HepG2 (cell line): ENCODE measurements at regions not wholly inside any gene's neighbourhood (a gene's known extent, or its start where the extent isn't known, plus 50 kb on each side); places are given as distances from the start of the nearest gene placed in this dataset.

Experiments
- ATAC-seq: fragments of 200-7000 bp; cut with Tn5 transposase; 3 replicates; pipeline ENCODE4 v1.9.1; 2020; ENCODE audit warnings: mild to moderate bottlenecking, moderate library complexity
- BruUV-seq: library from RNA; stranded (reverse); fragments of 400-500 nt; replicated peaks from 2 replicates; lab custom pipeline; 2021; lab: Mats Ljungman, UMichigan
- CTCF ChIA-PET: fragments of 300-600 bp; formaldehyde crosslinking; extraction: SDS; loops from one replicate; lab custom pipeline; 2021; ENCODE audit warnings: low total read pairs, inconsistent platforms, low intra/inter-chr PET ratio; lab: Yijun Ruan, JAX
- POLR2A ChIA-PET: fragments of 350-600 bp; sonication (Branson Sonifier 250); formaldehyde crosslinking; loops from one replicate; lab custom pipeline; 2020; ENCODE audit warnings: antibody characterized with exemption, inconsistent platforms; lab: Yijun Ruan, JAX
- DNase-seq: peaks from one replicate; pipeline ENCODE4 v3.0.0-alpha.2; 2015; ENCODE audit warnings: low spot score
- FAIRE-seq: peaks from 3 replicates; lab custom pipeline; 2011; peaks lifted over from hg19 to GRCh38; lab: Jason Lieb, UNC
- H2AFZ ChIP-seq: one replicate; pipeline ENCODE4 v1.6.1; 2011; ENCODE audit warnings: low read length, inconsistent platforms
- H3K27ac ChIP-seq: fragments of 300-600 bp; 3 replicates; pipeline ENCODE4 v1.8.0; 2011; ENCODE audit warnings: mixed run types, mild to moderate bottlenecking, mixed read lengths, low read length, inconsistent platforms; ENCODE audit not compliant: insufficient read depth; ENCODE audit errors: extremely low read length
- H3K27me3 ChIP-seq, 2 experiments: fragments of 200-600 bp in 1 of 2; 2 replicates in 1 of 2; 3 replicates in 1 of 2; pipeline versions ENCODE4 v1.6.0 to v1.8.0; 2011; ENCODE audit warnings: low read length in 2 of 2, mild to moderate bottlenecking in 2 of 2, moderate library complexity in 2 of 2, inconsistent platforms in 1 of 2; ENCODE audit not compliant: insufficient read depth in 2 of 2, control insufficient read depth in 1 of 2
- H3K36me3 ChIP-seq, 2 experiments: fragments of 200-600 bp in 1 of 2; replicated peaks in 1 of 2; 2 replicates in 1 of 2; 3 replicates in 1 of 2; pipeline versions ENCODE4 v1.5.1 to v1.8.0; 2011; ENCODE audit warnings: low read length in 2 of 2, inconsistent platforms in 1 of 2; ENCODE audit not compliant: insufficient read depth in 2 of 2, control insufficient read depth in 1 of 2
- H3K4me1 ChIP-seq: 2 replicates; pipeline ENCODE4 v1.5.1; 2012; ENCODE audit warnings: low read length, inconsistent platforms; ENCODE audit not compliant: insufficient read depth
- H3K4me2 ChIP-seq: 2 replicates; pipeline ENCODE4 v1.6.0; 2011; ENCODE audit warnings: low read depth, low read length, inconsistent platforms
- H3K4me3 ChIP-seq, 3 experiments: fragments of 200-600 bp in 1 of 3; sonication (generic), shearing (Covaris generic) in 1 of 3; replicated peaks in 1 of 3; 2 replicates each; pipeline ENCODE4 v1.5.1; 2011 to 2016; ENCODE audit warnings: low read length in 3 of 3, inconsistent platforms in 2 of 3, low read depth in 2 of 3, mild to moderate bottlenecking in 2 of 3, control low read depth in 1 of 3, mixed read lengths in 1 of 3; ENCODE audit not compliant: insufficient read depth in 1 of 3
- H3K79me2 ChIP-seq: one replicate; pipeline ENCODE4 v1.6.1; 2011; ENCODE audit warnings: low read length, inconsistent platforms; ENCODE audit not compliant: insufficient read depth
- H3K9ac ChIP-seq: 2 replicates; pipeline ENCODE4 v1.6.0; 2011; ENCODE audit warnings: mild to moderate bottlenecking, low read depth, low read length, inconsistent platforms; ENCODE audit not compliant: insufficient read depth
- H3K9me3 ChIP-seq: 2 replicates; pipeline ENCODE4 v1.5.1; 2012; ENCODE audit warnings: mild to moderate bottlenecking, low read length
- H4K20me1 ChIP-seq: 2 replicates; pipeline ENCODE4 v1.6.0; 2011; ENCODE audit warnings: inconsistent platforms, mild to moderate bottlenecking, low read length, moderate library complexity; ENCODE audit not compliant: insufficient read depth
- FOXK1 ChIP-seq: sonication (generic); formaldehyde crosslinking; IDR thresholded peaks from 2 replicates; pipeline ENCODE4 v1.4.0; 2020; ENCODE audit warnings: low read depth, missing genetic modification reagents, borderline replicate concordance
- HHEX ChIP-seq: IDR thresholded peaks from 2 replicates; pipeline ENCODE4 v1.6.1; 2016; ENCODE audit warnings: control low read depth
- HNF4A ChIP-seq: sonication (generic); formaldehyde crosslinking; IDR thresholded peaks from 2 replicates; pipeline ENCODE4 v1.4.0; 2020; ENCODE audit warnings: missing genetic modification reagents
- KDM4B ChIP-seq: sonication (generic); formaldehyde crosslinking; IDR thresholded peaks from 2 replicates; pipeline ENCODE4 v1.4.0; 2020; ENCODE audit warnings: missing genetic modification reagents
- RAD51 ChIP-seq: fragments of 450-650 bp; IDR thresholded peaks from 2 replicates; pipeline ENCODE4 v1.6.1; 2016; ENCODE audit warnings: borderline replicate concordance
- XRCC5 ChIP-seq: fragments of 200-400 bp; formaldehyde crosslinking; optimal IDR thresholded peaks from 2 replicates; pipeline ENCODE3; 2017; ENCODE audit warnings: mild to moderate bottlenecking, low read length
- ZNF101 ChIP-seq: sonication (generic); formaldehyde crosslinking; IDR thresholded peaks from 2 replicates; pipeline ENCODE4 v1.4.0; 2020; ENCODE audit warnings: mild to moderate bottlenecking, low read depth, missing genetic modification reagents, borderline replicate concordance
- ZNF224 ChIP-seq: sonication (generic); formaldehyde crosslinking; IDR thresholded peaks from 2 replicates; pipeline ENCODE4 v1.5.0; 2020; ENCODE audit warnings: mild to moderate bottlenecking, missing genetic modification reagents
- ZNF556 ChIP-seq: sonication (generic); formaldehyde crosslinking; IDR thresholded peaks from 2 replicates; pipeline ENCODE4 v1.4.0; 2020; ENCODE audit warnings: mild to moderate bottlenecking, missing genetic modification reagents, borderline replicate concordance
- ZNF572 ChIP-seq: sonication (generic); formaldehyde crosslinking; IDR thresholded peaks from 2 replicates; pipeline ENCODE4 v1.5.1; 2020; ENCODE audit warnings: mild to moderate bottlenecking, missing genetic modification reagents
- ZNF589 ChIP-seq: sonication (generic); formaldehyde crosslinking; conservative IDR thresholded peaks from 2 replicates; pipeline ENCODE4 v1.8.0; 2022; ENCODE audit warnings: mild to moderate bottlenecking, moderate library complexity, missing genetic modification reagents
- ZNF678 ChIP-seq: sonication (generic); formaldehyde crosslinking; IDR thresholded peaks from 2 replicates; pipeline ENCODE4 v1.4.0; 2020; ENCODE audit warnings: mild to moderate bottlenecking, missing genetic modification reagents
- ZNF879 ChIP-seq: sonication (generic); formaldehyde crosslinking; IDR thresholded peaks from 2 replicates; pipeline ENCODE4 v1.8.1; 2023; ENCODE audit warnings: missing genetic modification reagents
- ZSCAN20 ChIP-seq: sonication (generic); formaldehyde crosslinking; IDR thresholded peaks from 2 replicates; pipeline ENCODE4 v1.4.0; 2020; ENCODE audit warnings: missing genetic modification reagents, mild to moderate bottlenecking, borderline replicate concordance
- WGBS: methylation state at CpG from one replicate; pipeline ENCODE4 v1.1.6; 2017; ENCODE audit warnings: low lambda C conversion rate; 5-methylcytosine and 5-hydroxymethylcytosine counted together
- in situ Hi-C: cut with HindIII; loops from 2 replicates; pipeline ENCODE4 v1.10.0; 2017; ENCODE audit warnings: low pct_unique_long_range_greater_than_20kb; ENCODE audit not compliant: extremely low pct_ligation_motif_present
- intact Hi-C: fragments of 100-400 bp; cut with micrococcal nuclease; formaldehyde crosslinking; loops from one replicate; pipeline ENCODE4 v1.10.0; 2022; ENCODE audit not compliant: unreplicated experiment
- TF ChIP-seq, protein P1 (sequence below): sonication (generic); formaldehyde crosslinking; IDR thresholded peaks from 2 replicates; pipeline ENCODE4 v1.8.0; 2022; ENCODE audit warnings: missing genetic modification reagents, mild to moderate bottlenecking, borderline replicate concordance
- TF ChIP-seq, protein P2 (sequence below): sonication (generic); formaldehyde crosslinking; IDR thresholded peaks from 2 replicates; pipeline ENCODE4 v1.5.0; 2020; ENCODE audit warnings: mild to moderate bottlenecking, missing genetic modification reagents
- TF ChIP-seq, protein P3 (sequence below): sonication (generic); formaldehyde crosslinking; IDR thresholded peaks from 2 replicates; pipeline ENCODE4 v1.4.0; 2020; ENCODE audit warnings: missing genetic modification reagents
- TF ChIP-seq, protein P4 (sequence below): sonication (generic); formaldehyde crosslinking; IDR thresholded peaks from 2 replicates; pipeline ENCODE4 v1.8.0; 2022; ENCODE audit warnings: missing genetic modification reagents, mild to moderate bottlenecking, moderate library complexity, borderline replicate concordance

DNA sequence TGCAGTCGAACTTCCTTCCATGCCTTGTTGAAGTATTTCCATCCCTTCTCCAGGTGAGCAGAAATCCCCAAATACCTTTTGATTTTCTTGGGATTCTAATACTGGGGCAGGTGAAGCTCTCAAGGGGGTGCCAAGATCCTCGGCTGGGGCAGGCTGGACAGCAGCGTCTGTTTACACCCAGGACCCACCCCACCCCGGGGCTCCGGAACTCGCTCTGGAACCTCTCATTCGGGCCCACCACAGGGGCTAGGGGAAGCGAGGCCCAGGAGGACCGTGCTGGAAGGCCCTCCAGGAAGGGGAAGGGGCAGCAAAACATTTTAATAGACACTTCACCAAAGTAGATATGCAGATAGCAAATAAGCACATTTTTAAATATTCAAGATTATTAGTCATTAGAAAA is 161.9 kb upstream of the GORAB start:
- DNase-seq, result no peak
- ATAC-seq, result no peak
- in situ Hi-C loops (no loop called here), intact Hi-C loops (no loop called here)
- ChIA-PET CTCF (no interaction called here), POLR2A (no interaction called here)
- no peak for TF ChIP-seq ZNF678 (CRISPR knock-in tag)
- no peak for TF ChIP-seq HNF4A (CRISPR knock-in tag)
- TF ChIP-seq, protein P1, sequence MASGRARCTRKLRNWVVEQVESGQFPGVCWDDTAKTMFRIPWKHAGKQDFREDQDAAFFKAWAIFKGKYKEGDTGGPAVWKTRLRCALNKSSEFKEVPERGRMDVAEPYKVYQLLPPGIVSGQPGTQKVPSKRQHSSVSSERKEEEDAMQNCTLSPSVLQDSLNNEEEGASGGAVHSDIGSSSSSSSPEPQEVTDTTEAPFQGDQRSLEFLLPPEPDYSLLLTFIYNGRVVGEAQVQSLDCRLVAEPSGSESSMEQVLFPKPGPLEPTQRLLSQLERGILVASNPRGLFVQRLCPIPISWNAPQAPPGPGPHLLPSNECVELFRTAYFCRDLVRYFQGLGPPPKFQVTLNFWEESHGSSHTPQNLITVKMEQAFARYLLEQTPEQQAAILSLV (CRISPR knock-in tag), result no peak
- no peak for TF ChIP-seq HHEX
- TF ChIP-seq ZNF224 (CRISPR knock-in tag), result no peak
- TF ChIP-seq ZNF556 (CRISPR knock-in tag), result no peak
- no peak for TF ChIP-seq ZNF572 (CRISPR knock-in tag)
- no peak for TF ChIP-seq ZSCAN20 (CRISPR knock-in tag)
- no peak for TF ChIP-seq ZNF589 (CRISPR knock-in tag)
- no peak for TF ChIP-seq RAD51
- no peak for TF ChIP-seq XRCC5
- TF ChIP-seq, protein P2, sequence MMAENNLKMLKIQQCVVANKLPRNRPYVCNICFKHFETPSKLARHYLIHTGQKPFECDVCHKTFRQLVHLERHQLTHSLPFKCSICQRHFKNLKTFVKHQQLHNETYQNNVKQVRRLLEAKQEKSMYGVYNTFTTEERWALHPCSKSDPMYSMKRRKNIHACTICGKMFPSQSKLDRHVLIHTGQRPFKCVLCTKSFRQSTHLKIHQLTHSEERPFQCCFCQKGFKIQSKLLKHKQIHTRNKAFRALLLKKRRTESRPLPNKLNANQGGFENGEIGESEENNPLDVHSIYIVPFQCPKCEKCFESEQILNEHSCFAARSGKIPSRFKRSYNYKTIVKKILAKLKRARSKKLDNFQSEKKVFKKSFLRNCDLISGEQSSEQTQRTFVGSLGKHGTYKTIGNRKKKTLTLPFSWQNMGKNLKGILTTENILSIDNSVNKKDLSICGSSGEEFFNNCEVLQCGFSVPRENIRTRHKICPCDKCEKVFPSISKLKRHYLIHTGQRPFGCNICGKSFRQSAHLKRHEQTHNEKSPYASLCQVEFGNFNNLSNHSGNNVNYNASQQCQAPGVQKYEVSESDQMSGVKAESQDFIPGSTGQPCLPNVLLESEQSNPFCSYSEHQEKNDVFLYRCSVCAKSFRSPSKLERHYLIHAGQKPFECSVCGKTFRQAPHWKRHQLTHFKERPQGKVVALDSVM (CRISPR knock-in tag), result no peak
- TF ChIP-seq ZNF879, result no peak
- TF ChIP-seq FOXK1, result no peak
- TF ChIP-seq, protein P3, sequence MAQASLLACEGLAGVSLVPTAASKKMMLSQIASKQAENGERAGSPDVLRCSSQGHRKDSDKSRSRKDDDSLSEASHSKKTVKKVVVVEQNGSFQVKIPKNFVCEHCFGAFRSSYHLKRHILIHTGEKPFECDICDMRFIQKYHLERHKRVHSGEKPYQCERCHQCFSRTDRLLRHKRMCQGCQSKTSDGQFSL (CRISPR knock-in tag), result no peak
- TF ChIP-seq KDM4B, result no peak
- TF ChIP-seq ZNF101 (CRISPR knock-in tag), result no peak
- TF ChIP-seq, protein P4, sequence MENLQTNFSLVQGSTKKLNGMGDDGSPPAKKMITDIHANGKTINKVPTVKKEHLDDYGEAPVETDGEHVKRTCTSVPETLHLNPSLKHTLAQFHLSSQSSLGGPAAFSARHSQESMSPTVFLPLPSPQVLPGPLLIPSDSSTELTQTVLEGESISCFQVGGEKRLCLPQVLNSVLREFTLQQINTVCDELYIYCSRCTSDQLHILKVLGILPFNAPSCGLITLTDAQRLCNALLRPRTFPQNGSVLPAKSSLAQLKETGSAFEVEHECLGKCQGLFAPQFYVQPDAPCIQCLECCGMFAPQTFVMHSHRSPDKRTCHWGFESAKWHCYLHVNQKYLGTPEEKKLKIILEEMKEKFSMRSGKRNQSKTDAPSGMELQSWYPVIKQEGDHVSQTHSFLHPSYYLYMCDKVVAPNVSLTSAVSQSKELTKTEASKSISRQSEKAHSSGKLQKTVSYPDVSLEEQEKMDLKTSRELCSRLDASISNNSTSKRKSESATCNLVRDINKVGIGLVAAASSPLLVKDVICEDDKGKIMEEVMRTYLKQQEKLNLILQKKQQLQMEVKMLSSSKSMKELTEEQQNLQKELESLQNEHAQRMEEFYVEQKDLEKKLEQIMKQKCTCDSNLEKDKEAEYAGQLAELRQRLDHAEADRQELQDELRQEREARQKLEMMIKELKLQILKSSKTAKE (CRISPR knock-in tag), result no peak
- Histone ChIP-seq H2AFZ (no peak overlapping the region), H3K4me2 (no peak overlapping the region), H3K79me2 (no peaks in the 10 kb centered on the region), H3K27me3 (0 out of 5 replicates have a peak, but pooled peaks cover 0 to 1% of the 10 kb centered on the region in 2 experiments), H3K36me3 (no peaks in the 10 kb centered on the region), H3K9ac (no peak overlapping the region), H3K27ac (no peak overlapping the region), H3K9me3 (peaks cover 5% of the 10 kb centered on the region; the same call in 1 of the 2 replicates), H3K4me1 (no peaks in the 10 kb centered on the region), H4K20me1 (no peaks in the 10 kb centered on the region), H3K4me3 (no peak overlapping the region)
- BruUV-seq, result no TSS peak
- WGBS, result 11% methylated on average over 9 of the region's 9 CpGs
- FAIRE-seq, result no peak
